NT2/D1 (cell line): ENCODE measurements at regions not wholly inside any gene's neighbourhood (a gene's known extent, or its start where the extent isn't known, plus 50 kb on each side); places are given as distances from the start of the nearest gene placed in this dataset.

Source experiments
- YY1 ChIP-seq: IDR thresholded peaks from 2 replicates; pipeline ENCODE4 v1.6.1; 2011; ENCODE audit not compliant: insufficient read length, insufficient read depth
- ZNF274 ChIP-seq: IDR thresholded peaks from 2 replicates; pipeline ENCODE4 v1.6.1; 2011; ENCODE audit warnings: mild to moderate bottlenecking, low read depth, low read length

DNA sequence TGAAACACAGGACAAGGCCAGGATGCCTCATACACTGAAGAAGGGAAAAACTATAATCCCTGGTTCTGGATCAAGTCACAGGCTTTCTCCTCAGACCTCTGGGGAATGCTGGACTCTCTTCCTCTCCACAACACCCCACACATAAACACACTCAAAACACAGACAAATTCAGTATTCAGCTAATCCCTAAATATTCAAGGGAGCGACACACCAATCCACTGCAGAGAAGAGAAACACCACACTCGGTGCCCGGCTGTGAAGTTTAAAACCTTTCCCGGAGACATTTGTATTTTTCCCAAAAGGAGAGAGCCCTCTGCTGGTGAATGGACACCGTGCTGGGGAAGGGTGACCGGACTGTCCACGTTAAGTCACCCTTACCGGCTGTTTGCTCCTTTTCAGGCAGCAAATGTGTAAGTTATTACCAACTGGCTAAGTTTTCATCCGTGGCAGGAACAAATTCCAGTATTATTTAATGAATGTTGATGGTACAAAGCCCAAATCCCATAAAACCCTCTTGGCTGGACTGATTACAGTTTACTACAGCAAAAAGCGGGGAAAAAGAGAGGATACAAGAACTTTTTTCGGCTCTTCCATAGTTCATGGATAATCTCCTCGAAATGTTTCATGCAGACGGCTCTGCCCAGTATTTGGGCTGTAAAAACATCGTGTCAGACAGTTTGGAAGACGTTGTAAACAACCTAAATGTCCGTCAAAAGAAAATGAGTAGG is 130.9 kb upstream of the SLC30A5 start:
- TF ChIP-seq ZNF274 (no peak), YY1 (no peak)
